Testis (tissue), 2 donors: ENCODE measurements at regions not wholly inside any gene's neighbourhood (a gene's known extent, or its start where the extent isn't known, plus 50 kb on each side); places are given as distances from the start of the nearest gene placed in this dataset.

Experiments
- DNase-seq: peaks from one replicate; pipeline ENCODE4 v3.0.0-alpha.2; 2019
- H3K27ac ChIP-seq, 2 donors: fragments of 200-600 bp; sonication (generic); one replicate each; pipeline ENCODE4 v1.5.1; 2019
- H3K27me3 ChIP-seq: fragments of 200-600 bp; sonication (generic); one replicate; pipeline ENCODE4 v1.5.1; 2019
- H3K36me3 ChIP-seq: fragments of 200-600 bp; sonication (generic); one replicate; pipeline ENCODE4 v1.5.1; 2017; ENCODE audit warnings: low read depth; ENCODE audit errors: missing control alignments
- H3K4me1 ChIP-seq: fragments of 200-600 bp; sonication (generic); one replicate; pipeline ENCODE4 v1.5.1; 2019
- H3K4me3 ChIP-seq, 2 donors: fragments of 200-600 bp; sonication (generic); one replicate each; pipeline ENCODE4 v1.5.1; 2017 to 2019
- H3K9me3 ChIP-seq: fragments of 200-600 bp; sonication (generic); one replicate; pipeline ENCODE4 v1.5.1; 2017
- POLR2A ChIP-seq: fragments of 450-650 bp; IDR thresholded peaks from one replicate; pipeline ENCODE4 v1.6.1; 2017; ENCODE audit warnings: antibody characterized with exemption, mild to moderate bottlenecking, moderate library complexity
- WGBS, 2 donors: methylation state at CpG; one replicate each; pipeline ENCODE4 v1.1.5; 2018; 5-methylcytosine and 5-hydroxymethylcytosine counted together
- intact Hi-C: fragments of 100-400 bp; cut with DNase I; formaldehyde crosslinking; loops from one replicate; pipeline ENCODE4 v1.15.1; 2023; ENCODE audit warnings: low total_unique reads
- TF ChIP-seq, protein P1 (sequence below), 3 experiments: fragments of 450-650 bp in 2 of 3; fragments of 200-600 bp in 1 of 3; sonication (generic) in 1 of 3; IDR thresholded peaks; one replicate each; pipeline ENCODE4 v1.5.1; 2016 to 2019; ENCODE audit warnings: antibody characterized with exemption in 3 of 3, mild to moderate bottlenecking in 2 of 3, moderate library complexity in 1 of 3

DNA sequence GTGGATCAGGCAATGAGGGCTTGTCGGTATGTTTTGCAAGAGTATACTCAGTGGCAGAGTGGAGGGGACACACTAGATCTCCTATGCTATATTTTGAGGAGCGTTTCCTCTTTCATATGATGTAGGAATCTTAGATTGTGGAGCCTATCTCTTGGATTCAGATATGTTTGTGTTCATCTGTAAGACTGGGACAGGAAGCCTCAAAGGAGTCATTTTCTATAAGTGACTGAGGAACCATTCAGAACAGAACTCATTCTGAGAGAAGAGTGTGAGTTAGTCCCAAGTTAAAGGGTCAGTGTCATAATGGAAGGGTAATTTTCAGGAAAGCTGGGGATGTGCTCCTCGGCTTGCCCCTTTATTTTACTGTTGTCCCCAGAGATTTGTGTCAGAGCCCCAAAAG, 107.7 kb downstream of the PTGS2 start:
- WGBS, 2 donors, result 91 to 93% methylated on average over 3 of the region's 3 CpGs
- H3K36me3 ChIP-seq, result no peaks in the 10 kb centered on the region
- H3K27me3 ChIP-seq, result no peaks in the 10 kb centered on the region

DNA sequence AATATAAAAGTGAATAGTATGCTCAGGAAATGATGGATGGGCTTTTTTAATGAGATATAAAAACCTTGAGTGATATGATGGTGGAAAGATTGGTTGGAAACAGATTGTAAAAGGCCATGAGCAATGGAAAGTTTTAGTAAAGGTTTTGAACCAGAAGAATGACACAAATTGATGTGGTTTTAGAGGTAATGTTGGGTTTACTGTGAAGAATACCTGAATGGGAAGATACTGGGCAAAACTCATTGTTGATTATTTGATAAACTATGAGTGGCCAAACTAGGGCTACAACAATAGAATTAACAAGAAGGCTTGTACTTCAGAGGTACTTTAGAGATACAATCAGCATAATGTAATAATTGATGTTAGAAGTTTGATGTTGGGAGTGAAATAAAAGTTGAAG, 108.5 kb downstream of the PTGS2 start:
- DNase-seq, result no peak
- Histone ChIP-seq H3K36me3 (no peaks in the 10 kb centered on the region), H3K4me1 (no peaks in the 10 kb centered on the region), H3K27ac (no peak overlapping the region), H3K9me3 (no peaks in the 10 kb centered on the region), H3K27me3 (no peaks in the 10 kb centered on the region), H3K4me3 (no peak overlapping the region)
- intact Hi-C loops, result no loop called here
- no peak for TF ChIP-seq POLR2A
- TF ChIP-seq, protein P1, sequence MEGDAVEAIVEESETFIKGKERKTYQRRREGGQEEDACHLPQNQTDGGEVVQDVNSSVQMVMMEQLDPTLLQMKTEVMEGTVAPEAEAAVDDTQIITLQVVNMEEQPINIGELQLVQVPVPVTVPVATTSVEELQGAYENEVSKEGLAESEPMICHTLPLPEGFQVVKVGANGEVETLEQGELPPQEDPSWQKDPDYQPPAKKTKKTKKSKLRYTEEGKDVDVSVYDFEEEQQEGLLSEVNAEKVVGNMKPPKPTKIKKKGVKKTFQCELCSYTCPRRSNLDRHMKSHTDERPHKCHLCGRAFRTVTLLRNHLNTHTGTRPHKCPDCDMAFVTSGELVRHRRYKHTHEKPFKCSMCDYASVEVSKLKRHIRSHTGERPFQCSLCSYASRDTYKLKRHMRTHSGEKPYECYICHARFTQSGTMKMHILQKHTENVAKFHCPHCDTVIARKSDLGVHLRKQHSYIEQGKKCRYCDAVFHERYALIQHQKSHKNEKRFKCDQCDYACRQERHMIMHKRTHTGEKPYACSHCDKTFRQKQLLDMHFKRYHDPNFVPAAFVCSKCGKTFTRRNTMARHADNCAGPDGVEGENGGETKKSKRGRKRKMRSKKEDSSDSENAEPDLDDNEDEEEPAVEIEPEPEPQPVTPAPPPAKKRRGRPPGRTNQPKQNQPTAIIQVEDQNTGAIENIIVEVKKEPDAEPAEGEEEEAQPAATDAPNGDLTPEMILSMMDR (IDR thresholded peaks at IDR 0.05), result no peak

More for the DNA sequence above, 107.7 kb downstream of the PTGS2 start:
- intact Hi-C loops, result no loop called here
- Histone ChIP-seq H3K4me3 (no peak overlapping the region), H3K27ac (no peak overlapping the region), H3K4me1 (no peaks in the 10 kb centered on the region), H3K9me3 (no peaks in the 10 kb centered on the region)
- DNase-seq, result no peak
- TF ChIP-seq, protein P1 (IDR thresholded peaks at IDR 0.05), result no peak
- no peak for TF ChIP-seq POLR2A

- Histone ChIP-seq H3K9me3 (no peaks in the 10 kb centered on the region), H3K4me1 (no peaks in the 10 kb centered on the region), H3K36me3 (no peaks in the 10 kb centered on the region), H3K27me3 (no peaks in the 10 kb centered on the region), H3K4me3 (no peak overlapping the region), H3K27ac (no peak overlapping the region)
- DNase-seq, result no peak
- intact Hi-C loops, result no loop called here
- TF ChIP-seq, protein P1 (IDR thresholded peaks at IDR 0.05), result no peak
- TF ChIP-seq POLR2A, result no peak
These were observed 108.9 kb upstream of the PDC start for GRCh38 chr1:186569856-186570255.

GRCh38 chr1:186568221-186568620, 107.3 kb upstream of the PDC start:
- TF ChIP-seq POLR2A, result no peak
- intact Hi-C loops, result no loop called here
- Histone ChIP-seq H3K36me3 (no peaks in the 10 kb centered on the region), H3K4me3 (no peak overlapping the region), H3K4me1 (no peaks in the 10 kb centered on the region), H3K27me3 (no peaks in the 10 kb centered on the region), H3K27ac (no peak overlapping the region), H3K9me3 (no peaks in the 10 kb centered on the region)
- 79 to 81% methylated on average over 2 of the region's 2 CpGs for WGBS, 2 donors
- DNase-seq, result no peak

DNA sequence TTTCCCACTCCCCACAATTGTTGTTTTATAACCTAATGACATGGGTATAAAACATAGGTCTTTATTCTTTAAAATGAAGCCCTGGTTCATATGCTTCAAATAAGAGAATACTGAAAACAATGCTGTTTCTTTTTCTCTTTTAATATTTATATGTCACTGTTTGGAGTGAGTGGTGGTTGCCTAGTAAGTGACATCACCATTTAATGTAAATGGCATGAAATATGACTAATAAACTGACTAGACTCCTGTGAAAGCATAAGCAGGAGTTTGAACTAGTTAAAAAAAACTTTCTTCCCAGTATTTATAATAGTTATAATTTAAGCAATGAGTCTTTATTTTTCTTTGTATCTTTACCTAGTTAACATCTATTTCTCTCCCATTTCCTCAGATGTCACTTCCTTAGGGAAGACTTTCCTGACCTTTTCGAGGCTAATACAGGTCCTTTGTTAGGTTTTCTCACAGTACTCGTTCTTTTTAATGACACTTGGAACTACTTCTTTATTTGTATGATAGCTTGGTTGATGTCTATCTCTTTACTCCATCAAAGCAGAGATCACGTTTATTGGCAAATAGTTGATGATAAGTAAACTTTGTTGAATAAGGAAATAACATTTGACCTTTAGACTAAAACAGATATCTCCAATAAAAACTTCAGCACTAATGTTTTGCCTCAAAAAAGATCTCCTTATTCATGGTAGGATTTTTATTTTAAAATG, 105.4 kb upstream of the PDC start:
- no peak for DNase-seq
- TF ChIP-seq, protein P1 (IDR thresholded peaks at IDR 0.05), result no peak
- TF ChIP-seq POLR2A, result no peak
- no peak overlapping the region for H3K4me3 ChIP-seq
- intact Hi-C loops, result no loop called here
- H3K9me3 ChIP-seq, result no peaks in the 10 kb centered on the region
- H3K27ac ChIP-seq, result no peak overlapping the region
- 65 to 77% methylated on average over 3 of the region's 3 CpGs for WGBS, 2 donors
- no peaks in the 10 kb centered on the region for H3K4me1 ChIP-seq
- no peaks in the 10 kb centered on the region for H3K27me3 ChIP-seq
- no peaks in the 10 kb centered on the region for H3K36me3 ChIP-seq
